SK-N-SH treated with all-trans-retinoic acid at 6 μM for 48 hours (cell line): ENCODE measurements at regions not wholly inside any gene's neighbourhood (a gene's known extent, or its start where the extent isn't known, plus 50 kb on each side); places are given as distances from the start of the nearest gene placed in this dataset.
"Not testable (repeated sequence)": the region's sequence is repeated elsewhere in the genome, so short reads cannot be mapped to it uniquely, and the experiment has no call there.

Source experiments
- ATAC-seq: fragments of 200-7000 bp; cut with Tn5 transposase; 3 replicates; pipeline ENCODE4 v1.9.1; 2020; ENCODE audit warnings: mild to moderate bottlenecking, moderate library complexity
- ARNTL ChIP-seq: fragments of 450-650 bp; formaldehyde crosslinking; IDR thresholded peaks from 2 replicates; pipeline ENCODE4 v1.5.0; 2020; ENCODE audit warnings: low read depth, mild to moderate bottlenecking, moderate library complexity, borderline replicate concordance
- BACH2 ChIP-seq: fragments of 250-450 bp; sonication (Bioruptor Pico); IDR thresholded peaks from 2 replicates; pipeline ENCODE4 v1.9.0; 2021; ENCODE audit warnings: mild to moderate bottlenecking, borderline replicate concordance
- CSDC2 ChIP-seq: fragments of 250-450 bp; sonication (Bioruptor Pico); IDR thresholded peaks from 2 replicates; pipeline ENCODE4 v1.5.0; 2020; ENCODE audit warnings: mild to moderate bottlenecking, moderate library complexity
- ESRRG ChIP-seq: fragments of 250-450 bp; sonication (Bioruptor Pico); IDR thresholded peaks from 2 replicates; pipeline ENCODE4 v1.6.1; 2021; ENCODE audit warnings: mild to moderate bottlenecking
- GLIS3 ChIP-seq: fragments of 250-450 bp; sonication (Bioruptor Pico); IDR thresholded peaks from 2 replicates; pipeline ENCODE4 v1.5.0; 2020; ENCODE audit warnings: mild to moderate bottlenecking, moderate library complexity
- ISL1 ChIP-seq: fragments of 250-450 bp; sonication (Bioruptor Pico); IDR thresholded peaks from 2 replicates; pipeline ENCODE4 v2.1.2; 2022; ENCODE audit warnings: mild to moderate bottlenecking, moderate library complexity
- OSR1 ChIP-seq: fragments of 250-450 bp; sonication (Bioruptor Pico); IDR thresholded peaks from 2 replicates; pipeline ENCODE4 v1.8.0; 2022; ENCODE audit warnings: moderate library complexity, mild to moderate bottlenecking, inconsistent platforms
- POU6F1 ChIP-seq: fragments of 250-450 bp; sonication (Bioruptor Pico); IDR thresholded peaks from 2 replicates; pipeline ENCODE4 v1.8.0; 2021; ENCODE audit warnings: low read depth, mild to moderate bottlenecking, moderate library complexity, borderline replicate concordance
- PPARA ChIP-seq: fragments of 250-450 bp; sonication (Bioruptor Pico); IDR thresholded peaks from 2 replicates; pipeline ENCODE4 v1.5.0; 2020; ENCODE audit warnings: mild to moderate bottlenecking, borderline replicate concordance
- RARB ChIP-seq: fragments of 250-450 bp; sonication (Bioruptor Pico); IDR thresholded peaks from 2 replicates; pipeline ENCODE4 v1.8.0; 2021; ENCODE audit warnings: mild to moderate bottlenecking, moderate library complexity
- SNAI2 ChIP-seq: fragments of 250-450 bp; sonication (Bioruptor Pico); IDR thresholded peaks from 2 replicates; pipeline ENCODE4 v1.5.0; 2020; ENCODE audit warnings: mild to moderate bottlenecking, moderate library complexity
- TCF4 ChIP-seq: fragments of 250-450 bp; sonication (Bioruptor Pico); IDR thresholded peaks from 2 replicates; pipeline ENCODE4 v1.8.0; 2021; ENCODE audit warnings: mild to moderate bottlenecking, moderate library complexity, borderline replicate concordance
- TOX ChIP-seq: fragments of 250-450 bp; sonication (Bioruptor Pico); IDR thresholded peaks from 2 replicates; pipeline ENCODE4 v1.8.0; 2021; ENCODE audit warnings: mild to moderate bottlenecking, moderate library complexity, borderline replicate concordance
- ZC3H10 ChIP-seq: fragments of 250-450 bp; sonication (Bioruptor Pico); IDR thresholded peaks from 2 replicates; pipeline ENCODE4 v1.5.1; 2021; ENCODE audit warnings: mild to moderate bottlenecking, moderate library complexity
- ZFP3 ChIP-seq: fragments of 250-450 bp; sonication (Bioruptor Pico); IDR thresholded peaks from 2 replicates; pipeline ENCODE4 v1.5.0; 2020; ENCODE audit warnings: mild to moderate bottlenecking, moderate library complexity
- ZFP30 ChIP-seq: fragments of 450-650 bp; formaldehyde crosslinking; IDR thresholded peaks from 2 replicates; pipeline ENCODE4 v1.5.0; 2022; ENCODE audit warnings: mild to moderate bottlenecking, moderate library complexity
- ZNF565 ChIP-seq: fragments of 450-650 bp; formaldehyde crosslinking; conservative IDR thresholded peaks from 2 replicates; pipeline ENCODE4 v1.5.0; 2020; ENCODE audit warnings: low read depth, mild to moderate bottlenecking, moderate library complexity
- ZNF70 ChIP-seq: fragments of 450-650 bp; formaldehyde crosslinking; IDR thresholded peaks from 2 replicates; pipeline ENCODE4 v1.5.0; 2020; ENCODE audit warnings: mild to moderate bottlenecking, moderate library complexity
- ZNF8 ChIP-seq: fragments of 450-650 bp; formaldehyde crosslinking; IDR thresholded peaks from 2 replicates; pipeline ENCODE4 v1.5.0; 2020; ENCODE audit warnings: mild to moderate bottlenecking, moderate library complexity
- TF ChIP-seq, protein P1 (sequence below): fragments of 250-450 bp; sonication (Bioruptor Pico); IDR thresholded peaks from 2 replicates; pipeline ENCODE4 v1.5.0; 2020; ENCODE audit warnings: mild to moderate bottlenecking, moderate library complexity
- TF ChIP-seq, protein P2 (sequence below): fragments of 250-450 bp; sonication (Bioruptor Pico); IDR thresholded peaks from 2 replicates; pipeline ENCODE4 v1.8.0; 2020; ENCODE audit warnings: mild to moderate bottlenecking, moderate library complexity, borderline replicate concordance
- TF ChIP-seq, protein P3 (sequence below): fragments of 250-450 bp; sonication (Bioruptor Pico); IDR thresholded peaks from 2 replicates; pipeline ENCODE4 v1.5.1; 2021; ENCODE audit warnings: mild to moderate bottlenecking, moderate library complexity

DNA sequence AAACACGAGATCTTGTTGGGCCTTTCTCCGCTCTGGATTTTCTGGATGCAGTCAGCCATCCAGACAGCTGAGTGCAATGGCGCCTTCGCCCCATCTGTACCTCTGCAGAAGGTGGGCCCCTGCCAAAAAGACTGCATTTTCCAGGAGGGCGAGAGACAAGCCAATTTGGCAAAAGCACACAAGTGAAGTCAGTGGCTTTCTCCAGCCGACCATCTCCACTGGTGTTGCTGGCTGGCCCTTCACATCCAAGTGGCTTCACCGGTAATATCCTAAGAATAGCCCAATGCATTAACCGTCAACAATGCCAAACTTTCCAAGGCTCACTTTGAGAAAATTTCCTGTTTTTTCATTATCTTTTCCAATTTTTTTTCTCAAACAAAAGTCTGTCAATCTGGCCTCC lies 96.2 kb upstream of the MXRA5 start:
- ATAC-seq, result no peak
- TF ChIP-seq OSR1 (no peak), ZFP3 (CRISPR knock-in tag) (no peak), TOX (CRISPR knock-in tag) (no peak), ZNF565 (CRISPR knock-in tag) (no peak), ZC3H10 (CRISPR knock-in tag) (no peak), SNAI2 (CRISPR knock-in tag) (no peak), RARB (CRISPR knock-in tag) (no peak), ISL1 (CRISPR knock-in tag) (no peak), POU6F1 (no peak), PPARA (CRISPR knock-in tag) (no peak), ESRRG (CRISPR knock-in tag) (no peak), BACH2 (no peak), ARNTL (CRISPR knock-in tag) (no peak), CSDC2 (CRISPR knock-in tag) (no peak), ZNF70 (CRISPR knock-in tag) (no peak), GLIS3 (CRISPR knock-in tag) (no peak), ZFP30 (CRISPR knock-in tag) (no peak)
- TF ChIP-seq, protein P1, sequence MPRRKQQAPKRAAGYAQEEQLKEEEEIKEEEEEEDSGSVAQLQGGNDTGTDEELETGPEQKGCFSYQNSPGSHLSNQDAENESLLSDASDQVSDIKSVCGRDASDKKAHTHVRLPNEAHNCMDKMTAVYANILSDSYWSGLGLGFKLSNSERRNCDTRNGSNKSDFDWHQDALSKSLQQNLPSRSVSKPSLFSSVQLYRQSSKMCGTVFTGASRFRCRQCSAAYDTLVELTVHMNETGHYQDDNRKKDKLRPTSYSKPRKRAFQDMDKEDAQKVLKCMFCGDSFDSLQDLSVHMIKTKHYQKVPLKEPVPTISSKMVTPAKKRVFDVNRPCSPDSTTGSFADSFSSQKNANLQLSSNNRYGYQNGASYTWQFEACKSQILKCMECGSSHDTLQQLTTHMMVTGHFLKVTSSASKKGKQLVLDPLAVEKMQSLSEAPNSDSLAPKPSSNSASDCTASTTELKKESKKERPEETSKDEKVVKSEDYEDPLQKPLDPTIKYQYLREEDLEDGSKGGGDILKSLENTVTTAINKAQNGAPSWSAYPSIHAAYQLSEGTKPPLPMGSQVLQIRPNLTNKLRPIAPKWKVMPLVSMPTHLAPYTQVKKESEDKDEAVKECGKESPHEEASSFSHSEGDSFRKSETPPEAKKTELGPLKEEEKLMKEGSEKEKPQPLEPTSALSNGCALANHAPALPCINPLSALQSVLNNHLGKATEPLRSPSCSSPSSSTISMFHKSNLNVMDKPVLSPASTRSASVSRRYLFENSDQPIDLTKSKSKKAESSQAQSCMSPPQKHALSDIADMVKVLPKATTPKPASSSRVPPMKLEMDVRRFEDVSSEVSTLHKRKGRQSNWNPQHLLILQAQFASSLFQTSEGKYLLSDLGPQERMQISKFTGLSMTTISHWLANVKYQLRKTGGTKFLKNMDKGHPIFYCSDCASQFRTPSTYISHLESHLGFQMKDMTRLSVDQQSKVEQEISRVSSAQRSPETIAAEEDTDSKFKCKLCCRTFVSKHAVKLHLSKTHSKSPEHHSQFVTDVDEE (CRISPR knock-in tag), result no peak
- TF ChIP-seq, protein P2, sequence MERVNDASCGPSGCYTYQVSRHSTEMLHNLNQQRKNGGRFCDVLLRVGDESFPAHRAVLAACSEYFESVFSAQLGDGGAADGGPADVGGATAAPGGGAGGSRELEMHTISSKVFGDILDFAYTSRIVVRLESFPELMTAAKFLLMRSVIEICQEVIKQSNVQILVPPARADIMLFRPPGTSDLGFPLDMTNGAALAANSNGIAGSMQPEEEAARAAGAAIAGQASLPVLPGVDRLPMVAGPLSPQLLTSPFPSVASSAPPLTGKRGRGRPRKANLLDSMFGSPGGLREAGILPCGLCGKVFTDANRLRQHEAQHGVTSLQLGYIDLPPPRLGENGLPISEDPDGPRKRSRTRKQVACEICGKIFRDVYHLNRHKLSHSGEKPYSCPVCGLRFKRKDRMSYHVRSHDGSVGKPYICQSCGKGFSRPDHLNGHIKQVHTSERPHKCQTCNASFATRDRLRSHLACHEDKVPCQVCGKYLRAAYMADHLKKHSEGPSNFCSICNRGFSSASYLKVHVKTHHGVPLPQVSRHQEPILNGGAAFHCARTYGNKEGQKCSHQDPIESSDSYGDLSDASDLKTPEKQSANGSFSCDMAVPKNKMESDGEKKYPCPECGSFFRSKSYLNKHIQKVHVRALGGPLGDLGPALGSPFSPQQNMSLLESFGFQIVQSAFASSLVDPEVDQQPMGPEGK, result no peak
- TF ChIP-seq, protein P3, sequence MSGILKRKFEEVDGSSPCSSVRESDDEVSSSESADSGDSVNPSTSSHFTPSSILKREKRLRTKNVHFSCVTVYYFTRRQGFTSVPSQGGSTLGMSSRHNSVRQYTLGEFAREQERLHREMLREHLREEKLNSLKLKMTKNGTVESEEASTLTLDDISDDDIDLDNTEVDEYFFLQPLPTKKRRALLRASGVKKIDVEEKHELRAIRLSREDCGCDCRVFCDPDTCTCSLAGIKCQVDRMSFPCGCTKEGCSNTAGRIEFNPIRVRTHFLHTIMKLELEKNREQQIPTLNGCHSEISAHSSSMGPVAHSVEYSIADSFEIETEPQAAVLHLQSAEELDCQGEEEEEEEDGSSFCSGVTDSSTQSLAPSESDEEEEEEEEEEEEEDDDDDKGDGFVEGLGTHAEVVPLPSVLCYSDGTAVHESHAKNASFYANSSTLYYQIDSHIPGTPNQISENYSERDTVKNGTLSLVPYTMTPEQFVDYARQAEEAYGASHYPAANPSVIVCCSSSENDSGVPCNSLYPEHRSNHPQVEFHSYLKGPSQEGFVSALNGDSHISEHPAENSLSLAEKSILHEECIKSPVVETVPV (CRISPR knock-in tag), result no peak
- TF ChIP-seq, all 23 proteins: peak for 0

DNA sequence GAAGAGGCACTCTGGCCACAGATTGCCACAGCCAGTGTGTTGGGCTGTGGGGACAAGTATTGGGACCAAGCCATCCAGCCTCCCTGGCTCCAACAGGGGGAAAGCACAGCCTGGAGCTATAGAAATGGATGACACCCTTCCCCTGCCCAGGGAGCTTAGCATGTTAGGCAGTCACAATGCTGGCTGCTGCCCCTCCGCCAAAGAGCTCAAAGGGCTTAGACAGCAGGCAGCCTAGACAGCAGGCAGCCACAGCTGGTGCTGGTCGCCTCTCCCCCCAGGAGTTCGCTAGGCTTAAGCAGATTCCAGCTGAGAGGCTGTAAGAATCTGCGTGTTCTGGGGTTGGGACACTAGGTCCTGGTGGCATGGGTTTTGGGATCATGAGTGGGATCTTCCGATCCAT lies 94.5 kb upstream of the MXRA5 start:
- no peak for ATAC-seq
- TF ChIP-seq BACH2 (no peak), CSDC2 (CRISPR knock-in tag) (no peak)
- TF ChIP-seq, protein P3 (CRISPR knock-in tag), result no peak

DNA sequence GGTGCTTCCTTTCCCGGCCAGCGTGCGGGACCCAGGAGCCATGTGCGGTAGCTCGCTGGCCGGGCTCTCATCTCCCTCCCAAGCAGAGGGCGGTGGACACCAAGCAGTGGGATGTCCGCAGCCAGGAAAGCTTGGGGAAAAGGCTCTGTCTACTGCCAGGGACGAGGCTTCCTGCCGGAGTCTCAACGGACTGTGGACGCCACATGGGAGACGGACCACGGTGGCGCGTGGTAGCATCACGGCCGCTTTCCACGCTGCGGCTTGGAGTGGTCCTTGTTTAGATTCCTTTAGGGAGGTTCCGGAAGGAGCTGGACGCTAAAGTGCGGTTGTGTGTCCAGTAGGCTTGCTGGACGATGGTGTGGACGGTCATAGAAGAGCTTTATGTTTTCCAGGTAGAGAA lies 89.5 kb upstream of the MXRA5 start:
- ATAC-seq, result not testable (repeated sequence)

DNA sequence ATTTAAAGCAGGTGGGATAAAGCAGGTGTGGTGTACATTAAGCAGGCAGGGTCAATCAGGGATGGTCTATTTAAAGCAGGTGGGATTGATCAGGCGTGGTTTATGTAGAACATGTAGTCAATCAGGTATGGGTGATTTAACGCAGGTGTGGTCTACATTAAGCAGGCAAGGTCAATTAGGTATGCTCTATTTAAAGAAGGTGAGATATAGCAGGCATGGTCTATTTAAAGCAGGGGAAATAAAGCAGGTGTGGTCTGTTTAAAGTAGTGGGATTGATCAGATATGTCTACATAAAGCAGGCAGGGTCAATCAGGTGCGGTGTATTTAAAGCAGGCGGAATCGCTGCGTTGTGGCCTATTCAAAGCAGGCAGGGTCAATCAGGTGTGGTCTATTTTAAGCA lies 88.6 kb upstream of the MXRA5 start:
- no peak for ATAC-seq
- no peak for TF ChIP-seq OSR1
- TF ChIP-seq ZFP3 (CRISPR knock-in tag), result no peak
- TF ChIP-seq TOX (CRISPR knock-in tag), result no peak
- no peak for TF ChIP-seq ESRRG (CRISPR knock-in tag)
- TF ChIP-seq ARNTL (CRISPR knock-in tag), result no peak
- TF ChIP-seq, protein P2, result no peak
- no peak for TF ChIP-seq ZNF70 (CRISPR knock-in tag)
- TF ChIP-seq TCF4 (CRISPR knock-in tag), result no peak
- no peak for TF ChIP-seq ZNF8 (CRISPR knock-in tag)
- TF ChIP-seq, protein P3 (CRISPR knock-in tag), result no peak
- TF ChIP-seq BACH2, result no peak
- no peak for TF ChIP-seq GLIS3 (CRISPR knock-in tag)
- no peak for TF ChIP-seq ZC3H10 (CRISPR knock-in tag)
- no peak for TF ChIP-seq ZFP30 (CRISPR knock-in tag)
- no peak for TF ChIP-seq PPARA (CRISPR knock-in tag)
- TF ChIP-seq CSDC2 (CRISPR knock-in tag), result no peak
